ENCODE measurements at regions not wholly inside any gene's neighbourhood (a gene's known extent, or its start where the extent isn't known, plus 50 kb on each side); places are given as distances from the start of the nearest gene placed in this dataset.

DNA sequence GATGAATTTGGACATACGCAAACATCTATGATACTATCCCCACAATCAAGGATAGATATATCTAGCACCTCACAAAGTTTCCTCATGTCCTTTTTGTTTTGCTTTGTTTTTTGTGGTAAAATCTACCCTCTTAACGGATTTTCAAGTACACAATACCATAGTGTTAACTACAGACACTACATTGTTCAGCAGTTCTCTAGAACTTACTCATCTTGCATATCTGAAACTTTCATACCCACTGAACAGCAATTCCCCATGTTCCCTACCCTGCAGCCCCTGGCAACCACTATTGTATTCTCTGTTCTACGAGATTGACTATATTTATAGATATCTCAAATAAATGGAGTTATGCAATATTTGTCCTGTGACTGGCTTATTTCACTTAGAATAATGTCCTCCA, 58.1 kb upstream of the TJP1 start:
- intact Hi-C loops (cut with micrococcal nuclease) = no loop called here

GRCh38 chr15:29874977-29875376, 52.7 kb upstream of the TJP1 start:
- intact Hi-C loops (cut with micrococcal nuclease) = no loop called here

- intact Hi-C loops (cut with micrococcal nuclease) = no loop called here
These were observed 51.7 kb upstream of the TJP1 start for GRCh38 chr15:29873947-29874411.

GRCh38 chr15:29873264-29873663, 51.0 kb upstream of the TJP1 start:
- intact Hi-C loops (cut with micrococcal nuclease) = no loop called here

GRCh38 chr15:29872716-29873115, 50.4 kb upstream of the TJP1 start:
- intact Hi-C loops (cut with micrococcal nuclease) = no loop called here

Data from T-helper 1 cell treated with Interleukin-12 subunit alpha and Interleukin-12 subunit beta and Interleukin-4 antibody, amounts not matched to agents 30 ng/mL and 1 ng/mL, for 36 hours (primary cell).